Endothelial cell of umbilical vein (primary cell): ENCODE measurements at regions not wholly inside any gene's neighbourhood (a gene's known extent, or its start where the extent isn't known, plus 50 kb on each side); places are given as distances from the start of the nearest gene placed in this dataset.

Experiments used
- BruUV-seq: library from RNA; stranded (reverse); fragments of 400-500 nt; replicated peaks from 2 replicates; lab custom pipeline; 2021; lab: Mats Ljungman, UMichigan
- CTCF ChIA-PET: fragments of 300-600, 350-600 bp; sonication (Branson Sonifier 250); formaldehyde crosslinking; loops from one replicate; lab custom pipeline; 2021; ENCODE audit warnings: antibody characterized with exemption, inconsistent platforms; lab: Charles Lee
- POLR2A ChIA-PET: fragments of 300-600, 350-600 bp; sonication (Branson Sonifier 250); formaldehyde crosslinking; loops from one replicate; lab custom pipeline; 2021; ENCODE audit warnings: antibody characterized with exemption, inconsistent platforms; lab: Charles Lee
- DNase-seq: peaks from one replicate; pipeline ENCODE4 v3.0.0-alpha.2; 2011; ENCODE audit warnings: low read depth, low spot score
- FAIRE-seq: peaks from 2 replicates; lab custom pipeline; 2011; peaks lifted over from hg19 to GRCh38; lab: Jason Lieb, UNC
- H2AFZ ChIP-seq: 2 replicates; pipeline ENCODE4 v1.6.0; 2012; ENCODE audit warnings: low read depth, low read length, control low read depth, inconsistent platforms
- H3K27ac ChIP-seq: 2 replicates; pipeline ENCODE4 v1.5.1; 2011; ENCODE audit warnings: low read depth, mild to moderate bottlenecking, control low read depth, low read length, moderate library complexity; ENCODE audit not compliant: insufficient read depth
- H3K27me3 ChIP-seq, 2 experiments: 2 replicates each; pipeline versions ENCODE4 v1.6.0 to v1.6.1; 2011; ENCODE audit warnings: low read length in 2 of 2, mixed read lengths in 1 of 2; ENCODE audit not compliant: control insufficient read depth in 2 of 2, insufficient read depth in 2 of 2
- H3K36me3 ChIP-seq, 2 experiments: 2 replicates in 1 of 2; 3 replicates in 1 of 2; pipeline ENCODE4 v1.5.1; 2011; ENCODE audit warnings: low read length in 2 of 2, mild to moderate bottlenecking in 1 of 2, moderate library complexity in 1 of 2; ENCODE audit not compliant: control insufficient read depth in 2 of 2, insufficient read depth in 2 of 2; ENCODE audit errors: extremely low read depth in 1 of 2
- H3K4me1 ChIP-seq: 3 replicates; pipeline ENCODE4 v1.5.1; 2011; ENCODE audit warnings: mild to moderate bottlenecking, low read length; ENCODE audit not compliant: control insufficient read depth, insufficient read depth; ENCODE audit errors: extremely low read depth
- H3K4me2 ChIP-seq: 2 replicates; pipeline ENCODE4 v1.6.1; 2011; ENCODE audit warnings: low read length, control low read depth, mixed read lengths; ENCODE audit not compliant: insufficient read depth
- H3K4me3 ChIP-seq, 3 experiments: fragments of 200-600 bp in 1 of 3; sonication (generic), shearing (Covaris generic) in 1 of 3; replicated peaks in 1 of 3; 2 replicates each; pipeline ENCODE4 v1.5.1; 2011 to 2016; ENCODE audit warnings: control low read depth in 3 of 3, low read length in 3 of 3, mild to moderate bottlenecking in 2 of 3, inconsistent platforms in 1 of 3, low read depth in 1 of 3, moderate library complexity in 1 of 3; ENCODE audit not compliant: insufficient read depth in 1 of 3
- H3K79me2 ChIP-seq: 2 replicates; pipeline ENCODE4 v1.6.0; 2012; ENCODE audit warnings: low read length, inconsistent platforms; ENCODE audit not compliant: control insufficient read depth, insufficient read depth
- H3K9ac ChIP-seq: replicated peaks from 2 replicates; pipeline ENCODE3; 2011; ENCODE audit warnings: low read length, control low read depth; ENCODE audit not compliant: insufficient read depth; ENCODE audit errors: extremely low read depth
- H3K9me1 ChIP-seq: replicated peaks from 3 replicates; pipeline ENCODE4 v1.6.0; 2011; ENCODE audit warnings: mild to moderate bottlenecking, low read length; ENCODE audit not compliant: control insufficient read depth, insufficient read depth; ENCODE audit errors: extremely low read depth
- H3K9me3 ChIP-seq: replicated peaks from 2 replicates; pipeline ENCODE4 v1.5.1; 2012; ENCODE audit warnings: low read length, inconsistent platforms; ENCODE audit not compliant: control insufficient read depth, insufficient read depth
- H4K20me1 ChIP-seq: replicated peaks from 2 replicates; pipeline ENCODE3; 2011; ENCODE audit warnings: mild to moderate bottlenecking, low read length; ENCODE audit not compliant: control insufficient read depth, insufficient read depth; ENCODE audit errors: extremely low read depth
- CTCF ChIP-seq, 2 donors: IDR thresholded peaks; 1 replicate in 1 of 2; 2 replicates in 1 of 2; pipeline ENCODE4 v1.5.1; 2011; ENCODE audit warnings: low read length in 2 of 2, mild to moderate bottlenecking in 2 of 2, moderate library complexity in 2 of 2, control low read depth in 1 of 2, inconsistent platforms in 1 of 2, low read depth in 1 of 2; ENCODE audit not compliant: insufficient read depth in 1 of 2; ENCODE audit errors: extremely low read depth in 1 of 2
- EZH2 ChIP-seq: IDR thresholded peaks from 2 replicates; pipeline ENCODE4 v1.6.1; 2012; ENCODE audit warnings: borderline replicate concordance, low read depth, mild to moderate bottlenecking, moderate library complexity, low read length, inconsistent platforms; ENCODE audit not compliant: severe bottlenecking
- FOS ChIP-seq: IDR thresholded peaks from 2 replicates; pipeline ENCODE4 v1.6.1; 2011; ENCODE audit warnings: mild to moderate bottlenecking, low read length, moderate library complexity, borderline replicate concordance; ENCODE audit not compliant: insufficient read depth
- GATA2 ChIP-seq: IDR thresholded peaks from 2 replicates; pipeline ENCODE4 v1.7.0; 2011; ENCODE audit warnings: low read depth, mild to moderate bottlenecking, moderate library complexity, mixed read lengths, low read length; ENCODE audit not compliant: insufficient read length, insufficient read depth
- JUN ChIP-seq: IDR thresholded peaks from 2 replicates; pipeline ENCODE4 v1.6.1; 2011; ENCODE audit warnings: borderline replicate concordance, low read depth; ENCODE audit not compliant: insufficient read length, insufficient read depth
- MAX ChIP-seq: IDR thresholded peaks from 2 replicates; pipeline ENCODE4 v1.6.1; 2011; ENCODE audit not compliant: insufficient read depth, insufficient read length
- MYC ChIP-seq: IDR thresholded peaks from one replicate; pipeline ENCODE4 v1.6.1; 2011; ENCODE audit warnings: mild to moderate bottlenecking, low read depth, low read length
- POLR2A ChIP-seq: IDR thresholded peaks from 2 replicates; pipeline ENCODE4 v1.6.1; 2012; ENCODE audit warnings: low read depth, mild to moderate bottlenecking, control low read depth, low read length
- POLR2AphosphoS5 ChIP-seq: IDR thresholded peaks from 2 replicates; pipeline ENCODE4 v1.6.1; 2012; ENCODE audit warnings: low read depth, mild to moderate bottlenecking, control low read depth, low read length, moderate library complexity; ENCODE audit not compliant: insufficient read depth
- dilution Hi-C: fragments of 300-500 bp; cut with MboI; formaldehyde crosslinking; loops from one replicate; pipeline ENCODE4 v1.15.0; 2019; ENCODE audit warnings: low sequenced_read_pairs; ENCODE audit not compliant: extremely low pct_ligation_motif_present
- intact Hi-C: fragments of 100-400 bp; cut with micrococcal nuclease; formaldehyde crosslinking; loops from one replicate; pipeline ENCODE4 v1.10.0; 2022

DNA sequence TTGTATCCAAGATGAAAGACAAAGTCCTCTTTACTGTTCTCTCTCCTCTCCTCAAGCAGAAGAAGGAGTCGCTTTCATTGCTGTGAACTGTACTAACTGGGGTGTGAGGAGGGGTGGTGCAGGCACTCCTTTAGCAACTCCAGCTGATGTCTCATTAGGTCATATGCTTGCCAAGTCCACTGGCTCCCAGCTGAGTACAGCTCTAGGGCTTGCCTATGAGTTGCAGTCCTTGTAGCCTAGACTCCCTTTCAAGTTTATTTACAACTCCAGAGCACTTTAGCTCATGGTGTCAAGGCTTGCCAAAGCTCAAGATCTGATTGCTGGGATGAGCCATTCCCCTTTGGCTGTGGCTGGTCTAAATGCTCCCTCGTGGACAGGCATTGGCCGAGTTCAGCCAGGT is 55.1 kb upstream of the PDGFD start:
- no peak overlapping the region for H3K4me2 ChIP-seq
- intact Hi-C loops, result no loop called here
- no peaks in the 10 kb centered on the region for H4K20me1 ChIP-seq
- no peaks in the 10 kb centered on the region for H3K9me3 ChIP-seq
- no peak overlapping the region for H3K9ac ChIP-seq
- H3K36me3 ChIP-seq, result no peaks in the 10 kb centered on the region
- FAIRE-seq, result no peak
- no peak overlapping the region for H3K4me3 ChIP-seq
- H2AFZ ChIP-seq, result no peak overlapping the region
- no peak overlapping the region for H3K27ac ChIP-seq
- no peaks in the 10 kb centered on the region for H3K79me2 ChIP-seq
- H3K9me1 ChIP-seq, result no peaks in the 10 kb centered on the region
- dilution Hi-C loops, result no loop called here
- BruUV-seq, result no TSS peak
- ChIA-PET CTCF (no interaction called here), POLR2A (no interaction called here)
- H3K27me3 ChIP-seq, result no peaks in the 10 kb centered on the region
- TF ChIP-seq MYC (no peak), POLR2A (no peak), MAX (no peak), GATA2 (no peak), CTCF (IDR thresholded peaks at IDR 0.05; ENCODE audit: extremely low read depth in 1 of 2, insufficient read depth in 1 of 2, low read depth in 1 of 2, low read length in 2 of 2) (no peak)
- no peak for DNase-seq
- no peaks in the 10 kb centered on the region for H3K4me1 ChIP-seq

- FAIRE-seq, result no peak
- Histone ChIP-seq H3K79me2 (no peaks in the 10 kb centered on the region), H3K4me1 (no peaks in the 10 kb centered on the region), H3K36me3 (no peaks in the 10 kb centered on the region), H3K27ac (no peak overlapping the region), H3K9ac (no peak overlapping the region), H3K27me3 (no peaks in the 10 kb centered on the region), H3K9me3 (no peaks in the 10 kb centered on the region), H4K20me1 (no peaks in the 10 kb centered on the region), H3K9me1 (no peaks in the 10 kb centered on the region), H2AFZ (no peak overlapping the region), H3K4me3 (no peak overlapping the region), H3K4me2 (no peak overlapping the region)
- ChIA-PET POLR2A (no interaction called here), CTCF (no interaction called here)
- BruUV-seq, result no TSS peak
- no peak for TF ChIP-seq MYC
- no peak for TF ChIP-seq JUN
- no peak for TF ChIP-seq GATA2
- no peak for TF ChIP-seq POLR2AphosphoS5
- no peak for TF ChIP-seq POLR2A
- no peak for TF ChIP-seq MAX
- no peak for TF ChIP-seq EZH2
- no peak for TF ChIP-seq FOS
- no peak for TF ChIP-seq CTCF (IDR thresholded peaks at IDR 0.05; ENCODE audit: extremely low read depth in 1 of 2, insufficient read depth in 1 of 2, low read depth in 1 of 2, low read length in 2 of 2)
- dilution Hi-C loops (no loop called here), intact Hi-C loops (no loop called here)
- DNase-seq, result no peak
Measured at GRCh38 chr11:104214517-104214916, 50.6 kb upstream of the PDGFD start.
